CD4-positive, alpha-beta T cell treated with Interferon alpha-2 for 1 hour (primary cell): ENCODE measurements at regions not wholly inside any gene's neighbourhood (a gene's known extent, or its start where the extent isn't known, plus 50 kb on each side); places are given as distances from the start of the nearest gene placed in this dataset.

Experiments used
- DNase-seq, 2 donors: peaks; one replicate each; pipeline ENCODE4 v3.0.0-alpha.2; 2020 to 2022

DNA sequence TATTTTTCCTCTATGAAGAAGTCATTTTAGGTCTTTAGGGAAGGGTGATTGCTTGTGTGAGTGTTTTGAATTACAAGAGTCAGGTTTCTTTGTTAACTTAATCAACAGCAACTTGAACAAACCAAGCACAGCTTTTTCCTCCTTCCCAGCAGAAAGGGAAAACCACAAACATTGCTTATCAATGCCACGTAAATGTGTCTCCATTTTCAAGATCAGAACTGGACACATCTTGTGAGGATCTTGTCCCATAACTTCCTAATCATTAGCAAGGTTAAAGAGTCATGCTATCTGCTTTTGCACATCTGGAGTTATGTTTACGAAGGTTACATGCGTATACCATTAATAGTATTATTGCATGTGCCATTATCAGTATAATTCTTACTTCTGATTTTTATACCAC lies 248.0 kb upstream of the FLRT2 start:
- DNase-seq, result no peak

DNA sequence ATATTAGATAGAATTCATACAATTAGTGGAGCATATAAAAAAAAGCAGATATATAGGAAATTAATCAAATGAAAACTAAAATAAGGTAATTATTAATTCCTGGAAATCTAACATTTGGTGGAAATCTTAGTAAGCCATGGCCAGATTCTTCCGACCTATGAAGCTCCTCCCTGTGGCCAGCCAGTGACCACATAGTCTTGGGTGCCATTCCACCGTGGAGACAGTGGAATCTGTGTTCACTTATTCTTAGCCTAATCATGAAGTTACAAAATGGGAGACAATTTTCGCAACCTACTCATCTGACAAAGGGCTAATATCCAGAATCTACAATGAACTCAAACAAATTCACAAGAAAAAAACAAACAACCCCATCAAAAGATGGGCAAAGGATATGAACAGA lies 241.9 kb upstream of the FLRT2 start:
- DNase-seq, result no peak

- DNase-seq, result no peak
Measured at GRCh38 chr14:85291731-85292130, 238.2 kb upstream of the FLRT2 start.

DNA sequence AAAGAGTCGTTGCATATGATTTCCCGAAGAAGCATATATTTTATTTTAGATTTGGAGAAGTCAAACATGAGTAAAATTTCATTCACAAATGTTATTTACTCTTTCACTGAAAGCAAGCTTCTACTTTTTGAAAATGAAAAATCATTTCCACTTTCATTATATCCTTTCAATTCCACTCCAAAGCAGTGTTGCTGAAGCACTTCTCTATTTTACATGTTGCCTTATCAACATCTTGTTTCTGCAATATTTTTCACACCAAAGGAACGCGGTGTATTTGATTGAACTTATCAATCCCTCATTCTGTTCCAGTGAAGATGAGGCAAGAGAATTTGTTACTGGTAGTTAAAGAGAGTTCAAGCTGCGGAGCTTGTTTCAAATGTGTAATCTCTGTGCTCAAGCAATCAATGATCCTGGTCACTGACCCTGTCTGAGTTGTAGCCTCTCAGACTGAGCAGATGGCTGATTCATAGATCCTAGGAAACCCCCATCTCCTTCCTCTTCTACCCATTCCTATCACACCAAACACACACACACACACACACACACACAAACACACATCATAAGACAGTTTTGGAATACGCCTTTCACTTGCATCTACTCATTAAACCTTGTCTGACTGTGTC lies 236.2 kb upstream of the FLRT2 start:
- no peak for DNase-seq

- DNase-seq, result no peak
Measured at GRCh38 chr14:85295318-85295717, 234.6 kb upstream of the FLRT2 start.

GRCh38 chr14:85296456-85297210 lies 233.3 kb upstream of the FLRT2 start:
- DNase-seq, result no peak

GRCh38 chr14:85300107-85300506 lies 229.8 kb upstream of the FLRT2 start:
- DNase-seq, result no peak

DNA sequence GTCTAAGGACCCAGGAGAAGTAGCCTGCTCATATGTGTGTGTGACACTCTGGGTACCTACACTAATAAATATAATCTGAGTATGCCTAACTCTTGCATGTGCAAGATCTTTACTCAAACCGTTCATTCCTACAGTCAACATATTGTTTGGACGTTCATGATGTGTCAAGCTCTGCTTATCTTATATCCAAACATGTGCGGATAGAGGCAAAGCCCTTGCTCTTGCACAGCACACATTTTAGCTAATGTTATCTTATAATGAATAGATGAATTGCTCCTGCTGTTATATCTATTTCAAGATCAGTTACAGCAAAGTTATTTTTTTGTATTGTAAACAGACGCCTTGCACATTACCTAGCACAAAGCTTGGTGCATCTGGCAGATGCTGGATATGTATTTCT lies 228.4 kb upstream of the FLRT2 start:
- no peak for DNase-seq

DNA sequence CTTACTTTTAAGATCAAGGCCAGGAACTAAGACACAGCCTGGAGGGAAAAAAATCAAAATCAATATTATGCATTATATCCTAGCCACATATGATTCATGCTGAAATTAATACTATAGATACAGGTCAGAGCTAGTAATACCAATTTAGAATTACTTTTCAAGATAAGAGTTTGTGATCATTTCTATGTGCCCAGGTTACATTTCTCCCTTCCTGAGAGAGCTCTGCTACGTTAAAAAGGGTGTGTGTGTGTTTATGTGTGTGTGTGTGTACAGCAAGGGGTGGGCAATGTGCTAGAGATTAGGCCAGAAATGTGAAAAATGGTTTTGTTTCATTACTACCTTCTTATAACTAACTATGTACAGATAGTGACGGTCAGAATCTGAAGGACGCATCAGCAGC lies 223.9 kb upstream of the FLRT2 start:
- DNase-seq, result no peak

DNA sequence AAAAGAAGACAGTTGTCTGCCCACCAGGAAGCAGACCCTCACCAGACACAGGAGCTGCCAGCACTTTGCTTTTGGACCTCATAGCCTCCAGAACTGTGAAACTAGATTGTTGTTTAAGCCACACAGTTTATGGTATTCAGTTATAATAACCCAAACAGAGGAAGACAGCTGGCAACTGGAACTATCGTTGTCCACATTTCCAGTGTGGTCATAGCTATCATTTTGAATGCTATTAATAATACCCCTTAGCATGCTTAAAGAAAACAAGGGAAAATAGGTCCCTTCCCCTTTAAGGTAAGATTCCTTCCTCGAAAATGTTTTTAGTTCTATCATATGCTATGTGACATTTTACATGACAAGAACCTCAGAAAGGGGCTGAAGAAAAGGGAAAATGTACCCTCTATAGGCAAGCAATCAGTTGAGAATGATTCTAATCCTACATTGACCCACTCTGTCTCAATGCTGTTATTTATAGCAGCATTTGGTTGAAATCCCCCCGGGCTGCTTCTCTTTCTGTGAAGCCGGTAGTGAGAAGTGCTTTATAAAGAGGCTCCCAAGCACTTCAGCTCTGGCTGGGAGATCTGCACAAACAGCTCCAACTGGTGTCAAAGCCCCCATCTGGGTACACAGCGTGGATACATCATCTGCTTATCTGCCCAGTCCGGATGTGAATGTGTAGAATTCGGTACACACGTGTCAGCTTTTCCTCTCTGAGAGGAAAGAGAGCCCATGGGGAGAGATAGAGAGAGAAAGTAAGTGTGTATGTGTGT lies 221.2 kb upstream of the FLRT2 start:
- no peak for DNase-seq

DNA sequence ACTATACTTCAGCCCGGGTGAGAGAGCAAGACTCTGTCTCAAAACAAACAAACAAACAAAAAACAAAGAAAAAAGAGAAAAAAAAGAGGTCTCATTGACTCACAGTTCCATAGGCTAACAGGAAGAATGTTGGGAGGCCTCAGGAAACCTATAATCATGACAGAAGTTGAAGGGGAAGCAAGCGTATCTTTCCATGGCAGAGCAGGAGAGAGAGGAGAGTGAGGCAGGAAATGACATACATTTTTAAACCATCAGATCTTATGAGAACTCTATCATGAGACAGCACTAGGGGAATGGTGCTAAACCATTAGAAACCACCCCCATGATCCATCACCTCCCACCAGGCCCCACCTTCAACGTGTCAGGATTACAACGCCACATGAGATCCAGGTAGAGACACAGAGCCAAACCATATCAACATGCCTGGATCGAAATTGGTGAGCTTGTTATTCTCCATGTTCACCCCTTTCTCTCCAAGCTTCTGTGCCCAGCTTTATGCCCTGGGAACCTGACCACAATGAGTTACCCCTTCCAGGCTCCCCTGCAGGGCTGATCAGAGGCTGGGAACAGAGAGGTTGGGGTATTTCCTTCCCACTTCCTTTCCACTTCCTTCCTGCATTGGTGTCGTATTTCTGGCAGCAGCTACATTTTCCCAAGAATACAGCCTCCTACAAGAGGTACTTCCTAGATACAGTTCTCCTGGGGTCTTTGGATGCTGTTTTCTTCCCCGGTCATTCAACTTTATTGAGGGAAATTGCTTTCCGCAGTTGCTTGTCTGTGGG lies 219.3 kb upstream of the FLRT2 start:
- no peak for DNase-seq

DNA sequence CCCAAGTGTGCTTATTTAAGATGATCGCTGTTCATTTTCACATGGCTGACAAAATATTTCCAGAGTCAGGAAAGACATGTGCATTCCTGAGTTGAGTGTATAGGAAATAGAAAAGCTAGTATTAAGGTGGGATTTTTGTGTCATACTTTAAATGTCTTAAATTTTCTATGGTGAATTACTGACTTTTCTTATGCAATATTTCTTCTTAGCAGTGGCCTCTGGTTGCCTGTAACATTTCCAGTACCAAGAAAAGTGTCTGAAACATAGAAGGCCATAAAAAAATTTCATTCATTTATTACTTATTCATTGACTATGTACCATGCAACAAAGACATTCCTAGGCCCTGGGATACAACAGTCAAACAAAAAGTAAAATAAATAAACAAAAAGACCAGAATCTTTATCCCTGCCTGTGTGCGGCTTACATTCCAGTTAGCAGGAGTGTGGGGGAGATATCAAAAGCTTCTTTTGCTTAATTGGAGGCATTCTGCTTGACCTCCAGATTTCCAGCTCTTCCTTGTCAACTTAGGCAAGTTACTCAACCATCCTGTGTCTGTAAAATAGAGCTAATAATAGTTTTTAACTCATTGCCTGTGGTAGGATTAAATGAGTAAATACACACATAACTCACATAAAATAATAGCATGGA lies 216.3 kb upstream of the FLRT2 start:
- DNase-seq, result no peak

DNA sequence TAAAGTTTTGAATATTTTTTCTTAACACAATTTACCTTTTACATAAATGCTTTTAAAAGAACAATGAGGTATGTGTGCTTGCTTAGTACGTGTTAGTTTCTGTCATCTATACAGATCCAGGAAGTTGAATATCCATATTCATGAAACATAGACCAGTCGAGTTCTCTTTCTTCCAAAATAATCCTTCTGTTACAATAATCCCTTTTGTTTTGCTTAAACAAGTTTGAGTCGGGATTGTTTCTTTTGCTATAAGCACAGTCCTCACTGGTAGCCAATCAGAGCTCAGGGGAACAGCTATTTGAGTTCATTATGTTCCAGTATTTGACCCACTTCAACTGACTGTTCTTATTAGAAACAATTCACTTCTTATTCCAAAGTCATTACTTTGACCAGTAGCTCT lies 214.7 kb upstream of the FLRT2 start:
- DNase-seq, result no peak

DNA sequence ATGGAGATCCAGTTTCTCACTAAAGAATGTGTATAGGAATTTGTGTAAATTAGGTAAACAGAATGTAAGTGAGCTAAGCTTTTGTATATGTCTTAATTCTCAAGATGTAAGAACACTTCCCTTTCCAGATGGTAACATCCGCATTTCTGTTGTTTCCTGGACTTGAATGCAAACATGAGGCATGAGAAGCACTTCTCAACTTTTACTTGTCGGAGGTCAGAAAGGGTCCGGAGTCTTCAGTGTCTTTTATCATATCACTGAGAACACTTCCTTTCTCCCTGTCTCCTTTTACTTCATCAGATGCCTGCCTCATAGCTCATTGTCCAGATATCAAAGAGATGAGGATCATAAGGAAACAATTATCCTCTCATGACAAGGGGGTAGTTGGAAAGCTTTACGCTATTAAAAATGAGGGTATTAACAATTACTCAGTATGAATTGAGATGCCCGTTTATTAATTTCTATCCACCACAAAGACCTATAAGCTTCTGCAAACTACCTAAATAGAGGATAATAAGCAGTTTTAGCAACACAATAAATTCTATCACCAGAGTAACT lies 214.1 kb upstream of the FLRT2 start:
- no peak for DNase-seq

GRCh38 chr14:85316701-85317410 lies 213.1 kb upstream of the FLRT2 start:
- DNase-seq, result no peak

- no peak for DNase-seq
Measured at GRCh38 chr14:85317491-85318021, 212.4 kb upstream of the FLRT2 start.

DNA sequence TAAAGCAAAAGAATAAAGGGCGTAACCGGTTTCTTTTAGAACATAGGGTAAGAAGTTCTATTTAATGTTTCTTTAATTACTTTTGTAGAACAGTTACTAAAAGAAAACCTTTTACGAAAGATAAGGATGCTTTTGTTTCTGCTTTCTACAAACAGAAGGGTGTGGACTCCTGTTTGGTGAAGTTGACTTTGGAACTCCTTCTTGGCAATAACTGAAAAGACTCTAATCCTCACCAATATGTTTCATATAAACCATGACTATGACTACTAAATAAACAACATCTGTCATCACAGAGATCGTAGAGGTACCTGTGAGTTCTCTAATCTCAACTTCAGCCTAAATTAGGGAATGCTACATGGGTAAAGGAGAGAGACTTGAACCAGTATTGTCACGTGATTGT lies 210.8 kb upstream of the FLRT2 start:
- no peak for DNase-seq

DNA sequence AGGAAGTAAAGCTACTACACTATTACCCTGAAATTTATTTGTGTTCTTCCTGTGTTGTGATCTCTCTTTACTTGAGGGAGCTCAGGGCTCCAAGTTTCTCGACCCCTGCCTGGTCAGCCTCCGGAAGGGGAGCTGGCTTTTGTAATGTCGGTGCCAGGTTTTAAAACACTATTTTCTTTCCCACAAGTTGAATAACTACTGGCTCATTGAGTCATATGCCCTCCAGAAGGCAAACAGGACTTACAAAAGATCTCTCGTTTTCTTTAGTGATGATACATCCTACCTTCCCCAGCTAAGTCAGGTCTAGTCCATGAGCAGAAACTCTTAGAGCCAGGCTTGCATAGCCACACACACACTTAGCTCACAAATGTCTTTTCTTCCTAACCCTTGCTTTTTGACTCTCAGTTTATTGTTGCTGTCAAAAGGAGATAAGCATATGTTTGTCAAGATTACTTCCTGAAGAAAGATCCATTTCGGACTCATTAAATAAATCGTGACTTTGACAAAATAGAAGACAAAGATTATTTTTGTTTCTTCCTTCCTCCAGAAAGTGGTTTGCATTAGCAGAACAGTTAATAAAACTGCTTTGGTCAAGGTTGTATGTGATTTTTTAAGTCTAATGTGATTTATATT lies 209.8 kb upstream of the FLRT2 start:
- DNase-seq, result no peak

DNA sequence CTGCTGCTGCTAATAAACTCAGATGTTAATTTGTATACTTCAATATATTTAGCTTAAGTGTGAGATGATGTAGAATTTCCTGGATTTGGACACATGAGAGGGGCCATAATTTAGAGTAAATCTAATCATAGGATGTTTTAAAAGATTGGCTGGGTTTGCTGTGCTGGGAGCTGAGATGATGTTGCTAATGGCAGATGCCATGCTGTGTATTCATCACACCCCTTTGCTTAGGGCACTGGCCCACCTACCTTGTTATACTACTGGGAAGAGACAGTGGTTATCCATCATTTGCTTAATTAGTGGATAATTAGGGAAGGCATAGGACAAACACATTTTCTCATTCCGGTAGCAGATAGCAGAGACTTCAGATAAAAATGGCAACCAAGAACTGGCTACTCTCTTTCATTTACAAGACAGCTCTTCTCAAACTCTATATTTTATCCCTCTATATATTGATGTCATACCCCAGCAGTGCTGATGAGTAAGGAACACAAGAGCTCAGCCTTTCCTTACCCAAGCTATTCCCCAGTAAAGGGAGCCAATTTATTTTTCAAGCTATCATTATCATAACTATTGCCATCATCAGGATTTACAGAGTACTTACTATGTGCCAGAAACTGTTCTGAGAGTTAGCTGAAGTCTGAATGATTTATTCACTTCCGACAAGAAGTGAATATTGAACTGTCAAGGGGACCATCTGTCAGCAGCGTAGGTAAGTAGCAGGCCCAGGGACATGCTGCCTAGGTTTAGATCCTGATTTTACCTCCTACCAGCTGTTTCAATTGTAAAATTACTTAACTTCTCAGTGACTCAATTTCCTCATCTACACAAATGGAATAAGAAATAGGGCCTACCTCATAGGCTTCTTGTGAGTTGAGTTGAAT lies 204.6 kb upstream of the FLRT2 start:
- DNase-seq, result no peak

- no peak for DNase-seq
Measured at GRCh38 chr14:85332401-85332800, 197.5 kb upstream of the FLRT2 start.
